Panc1 (cell line): ENCODE measurements at regions not wholly inside any gene's neighbourhood (a gene's known extent, or its start where the extent isn't known, plus 50 kb on each side); places are given as distances from the start of the nearest gene placed in this dataset.

Source experiments
- ATAC-seq: fragments of 200-7000 bp; cut with Tn5 transposase; 2 replicates; pipeline ENCODE4 v1.9.1; 2020; ENCODE audit warnings: mild to moderate bottlenecking, moderate library complexity
- BruUV-seq: library from RNA; stranded (reverse); fragments of 400-500 nt; replicated peaks from 2 replicates; lab custom pipeline; 2021; lab: Mats Ljungman, UMichigan
- CTCF ChIA-PET: fragments of 300-600 bp; sonication (Branson Sonifier 250); formaldehyde crosslinking; loops from one replicate; lab custom pipeline; 2022; ENCODE audit warnings: antibody characterized with exemption; lab: Charles Lee
- POLR2A ChIA-PET: fragments of 300-600 bp; sonication (Branson Sonifier 250); formaldehyde crosslinking; loops from one replicate; lab custom pipeline; 2022; ENCODE audit warnings: antibody characterized with exemption; lab: Charles Lee
- DNase-seq: peaks from one replicate; pipeline ENCODE4 v3.0.0-alpha.2; 2010; ENCODE audit warnings: low read depth, low spot score
- H3K27ac ChIP-seq: 2 replicates; pipeline ENCODE4 v1.5.1; 2011; ENCODE audit warnings: mild to moderate bottlenecking, low read length, inconsistent platforms
- H3K27me3 ChIP-seq: fragments of 200-500 bp; sonication (Bioruptor generic); 2 replicates; pipeline ENCODE4 v1.6.0; 2014; ENCODE audit warnings: low read length, inconsistent platforms; ENCODE audit not compliant: control insufficient read depth, insufficient read depth
- H3K36me3 ChIP-seq: fragments of 200-500 bp; sonication (Bioruptor generic); 2 replicates; pipeline ENCODE4 v1.5.1; 2014; ENCODE audit warnings: inconsistent platforms, mild to moderate bottlenecking, low read length, moderate library complexity; ENCODE audit not compliant: control insufficient read depth, insufficient read depth
- H3K4me1 ChIP-seq: 2 replicates; pipeline ENCODE4 v1.5.1; 2011; ENCODE audit warnings: inconsistent platforms, mild to moderate bottlenecking, low read length, moderate library complexity; ENCODE audit not compliant: control insufficient read depth, insufficient read depth
- H3K4me3 ChIP-seq, 2 experiments: 2 replicates each; pipeline ENCODE4 v1.5.1; 2011 to 2012; ENCODE audit warnings: low read depth in 2 of 2, low read length in 2 of 2, mild to moderate bottlenecking in 2 of 2, inconsistent platforms in 1 of 2, moderate library complexity in 1 of 2
- H3K9me3 ChIP-seq: fragments of 200-500 bp; sonication (Bioruptor generic); 2 replicates; pipeline ENCODE4 v1.5.1; 2014; ENCODE audit warnings: low read depth, mild to moderate bottlenecking, inconsistent platforms, low read length, moderate library complexity; ENCODE audit not compliant: control insufficient read depth, insufficient read depth
- POLR2AphosphoS5 ChIP-seq: IDR thresholded peaks from 2 replicates; pipeline ENCODE4 v1.6.1; 2012; ENCODE audit warnings: mild to moderate bottlenecking, low read depth, low read length, moderate library complexity
- REST ChIP-seq, 2 experiments: IDR thresholded peaks; 2 replicates each; pipeline ENCODE4 v1.6.1; 2011 to 2012; ENCODE audit warnings: low read depth in 2 of 2, control low read depth in 1 of 2, low read length in 1 of 2, mild to moderate bottlenecking in 1 of 2, moderate library complexity in 1 of 2; ENCODE audit not compliant: insufficient read depth in 1 of 2
- SIN3A ChIP-seq: IDR thresholded peaks from 2 replicates; pipeline ENCODE4 v1.6.1; 2012; ENCODE audit warnings: low read depth, mild to moderate bottlenecking, low read length, moderate library complexity, borderline replicate concordance; ENCODE audit not compliant: insufficient read depth
- TCF7L2 ChIP-seq: IDR thresholded peaks from 2 replicates; pipeline ENCODE4 v1.6.1; 2011; ENCODE audit warnings: mild to moderate bottlenecking, low read depth, low read length, inconsistent platforms
- in situ Hi-C: cut with HindIII; loops from 2 replicates; pipeline ENCODE4 v1.10.0; 2016; ENCODE audit warnings: low sequenced_read_pairs, low pct_unique_long_range_greater_than_20kb
- intact Hi-C: fragments of 100-400 bp; cut with micrococcal nuclease; formaldehyde crosslinking; loops from one replicate; pipeline ENCODE4 v1.10.0; 2022; ENCODE audit not compliant: unreplicated experiment
- TF ChIP-seq, protein P1 (sequence below): fragments of 450-650 bp; IDR thresholded peaks from 2 replicates; pipeline ENCODE4 v1.5.1; 2017; ENCODE audit warnings: mild to moderate bottlenecking

- no TSS peak for BruUV-seq
- intact Hi-C loops (no loop called here), in situ Hi-C loops (no loop called here)
- H3K27ac ChIP-seq: no peak overlapping the region
- no peak overlapping the region for H3K4me3 ChIP-seq
- H3K4me1 ChIP-seq: no peaks in the 10 kb centered on the region
- H3K9me3 ChIP-seq: no peaks in the 10 kb centered on the region
- TF ChIP-seq SIN3A: no peak
- no peak for TF ChIP-seq TCF7L2
- TF ChIP-seq REST (IDR thresholded peaks at IDR 0.05; ENCODE audit: insufficient read depth in 1 of 2, low read depth in 2 of 2, low read length in 1 of 2): no peak
- no peak for TF ChIP-seq POLR2AphosphoS5
- TF ChIP-seq, protein P1, sequence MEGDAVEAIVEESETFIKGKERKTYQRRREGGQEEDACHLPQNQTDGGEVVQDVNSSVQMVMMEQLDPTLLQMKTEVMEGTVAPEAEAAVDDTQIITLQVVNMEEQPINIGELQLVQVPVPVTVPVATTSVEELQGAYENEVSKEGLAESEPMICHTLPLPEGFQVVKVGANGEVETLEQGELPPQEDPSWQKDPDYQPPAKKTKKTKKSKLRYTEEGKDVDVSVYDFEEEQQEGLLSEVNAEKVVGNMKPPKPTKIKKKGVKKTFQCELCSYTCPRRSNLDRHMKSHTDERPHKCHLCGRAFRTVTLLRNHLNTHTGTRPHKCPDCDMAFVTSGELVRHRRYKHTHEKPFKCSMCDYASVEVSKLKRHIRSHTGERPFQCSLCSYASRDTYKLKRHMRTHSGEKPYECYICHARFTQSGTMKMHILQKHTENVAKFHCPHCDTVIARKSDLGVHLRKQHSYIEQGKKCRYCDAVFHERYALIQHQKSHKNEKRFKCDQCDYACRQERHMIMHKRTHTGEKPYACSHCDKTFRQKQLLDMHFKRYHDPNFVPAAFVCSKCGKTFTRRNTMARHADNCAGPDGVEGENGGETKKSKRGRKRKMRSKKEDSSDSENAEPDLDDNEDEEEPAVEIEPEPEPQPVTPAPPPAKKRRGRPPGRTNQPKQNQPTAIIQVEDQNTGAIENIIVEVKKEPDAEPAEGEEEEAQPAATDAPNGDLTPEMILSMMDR: no peak
- ATAC-seq: no peak
- POLR2A ChIA-PET: no interaction called here
- no peaks in the 10 kb centered on the region for H3K36me3 ChIP-seq
- no peaks in the 10 kb centered on the region for H3K27me3 ChIP-seq
- CTCF ChIA-PET: no interaction called here
- no peak for DNase-seq
Observed at GRCh38 chr6:163893609-163894189, 479.2 kb downstream of the QKI start.

GRCh38 chr6:163892824-163893561 is 478.5 kb downstream of the QKI start:
- H3K27ac ChIP-seq: no peak overlapping the region
- H3K36me3 ChIP-seq: no peaks in the 10 kb centered on the region
- no peak for TF ChIP-seq TCF7L2
- TF ChIP-seq POLR2AphosphoS5: no peak
- no peak overlapping the region for H3K4me3 ChIP-seq
- POLR2A ChIA-PET: no interaction called here
- no TSS peak for BruUV-seq
- no peaks in the 10 kb centered on the region for H3K9me3 ChIP-seq
- ATAC-seq: no peak
- H3K27me3 ChIP-seq: no peaks in the 10 kb centered on the region
- DNase-seq: no peak
- no peaks in the 10 kb centered on the region for H3K4me1 ChIP-seq
- CTCF ChIA-PET: no interaction called here
- intact Hi-C loops (no loop called here), in situ Hi-C loops (no loop called here)

DNA sequence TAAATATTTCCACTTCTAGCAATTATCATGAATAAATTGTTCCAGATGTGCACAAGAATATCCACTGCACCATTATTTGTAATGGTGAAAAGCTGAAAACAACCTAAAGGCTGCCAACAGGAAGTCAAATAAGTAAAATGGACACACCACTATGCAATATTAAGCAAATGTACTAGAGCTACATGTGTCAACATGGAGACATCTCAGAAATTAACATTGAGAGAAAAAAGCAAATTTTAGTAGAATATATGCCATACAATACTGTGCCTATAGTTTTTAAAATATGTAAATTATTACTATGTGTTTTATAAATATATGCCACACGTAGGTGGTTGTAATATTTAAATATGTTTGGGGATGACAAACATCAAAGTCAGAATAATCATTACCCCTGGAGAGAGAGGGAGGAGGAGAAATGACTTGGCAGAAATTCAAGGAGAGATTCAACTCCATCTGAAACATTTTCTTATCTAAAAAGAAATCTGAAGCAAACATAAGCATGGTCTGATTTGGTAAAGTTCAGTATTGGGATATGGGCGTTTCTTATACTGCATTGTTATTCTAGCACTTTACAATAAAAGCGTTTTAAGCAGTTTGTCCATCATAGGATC is 475.5 kb downstream of the QKI start:
- in situ Hi-C loops (no loop called here), intact Hi-C loops (no loop called here)
- no TSS peak for BruUV-seq
- Histone ChIP-seq H3K4me1 (no peaks in the 10 kb centered on the region), H3K36me3 (no peaks in the 10 kb centered on the region), H3K4me3 (no peak overlapping the region), H3K9me3 (no peaks in the 10 kb centered on the region), H3K27me3 (no peaks in the 10 kb centered on the region), H3K27ac (no peak overlapping the region)
- CTCF ChIA-PET: no interaction called here
- ATAC-seq: no peak
- TF ChIP-seq POLR2AphosphoS5: no peak
- TF ChIP-seq, protein P1: no peak
- no peak for TF ChIP-seq SIN3A
- TF ChIP-seq REST (IDR thresholded peaks at IDR 0.05; ENCODE audit: insufficient read depth in 1 of 2, low read depth in 2 of 2, low read length in 1 of 2): no peak
- TF ChIP-seq TCF7L2: no peak
- POLR2A ChIA-PET: no interaction called here
- no peak for DNase-seq
